GM19324 (cell line): ENCODE measurements at regions not wholly inside any gene's neighbourhood (a gene's known extent, or its start where the extent isn't known, plus 50 kb on each side); places are given as distances from the start of the nearest gene placed in this dataset.
"Not testable (repeated sequence)": the region's sequence is repeated elsewhere in the genome, so short reads cannot be mapped to it uniquely, and the experiment has no call there.

Experiments
- ATAC-seq: cut with Tn5 transposase; IDR thresholded peaks from one replicate; pipeline ENCODE4 v1.9.1; 2021; ENCODE audit warnings: mild to moderate bottlenecking, moderate library complexity; ENCODE audit not compliant: unreplicated experiment, low FRiP score

GRCh38 chr2:120511947-120512710 is 166.2 kb downstream of the INHBB start:
- ATAC-seq = no peak

- ATAC-seq = no peak
These were observed 167.9 kb downstream of the INHBB start for GRCh38 chr2:120513776-120514357.

- ATAC-seq = no peak
These were observed 168.6 kb downstream of the INHBB start for GRCh38 chr2:120514521-120514920.

GRCh38 chr2:120515066-120515758 is 169.3 kb downstream of the INHBB start:
- not testable (repeated sequence) for ATAC-seq

- ATAC-seq = no peak
These were observed 170.1 kb downstream of the INHBB start for GRCh38 chr2:120515759-120516678.

- ATAC-seq = no peak
These were observed 170.9 kb downstream of the INHBB start for GRCh38 chr2:120516679-120517314.

- ATAC-seq = no peak
These were observed 172.0 kb downstream of the INHBB start for GRCh38 chr2:120517751-120518469.

GRCh38 chr2:120518819-120519218 is 172.9 kb downstream of the INHBB start:
- no peak for ATAC-seq

GRCh38 chr2:120519469-120519868 is 173.5 kb downstream of the INHBB start:
- no peak for ATAC-seq

- no peak for ATAC-seq
These were observed 174.5 kb downstream of the INHBB start for GRCh38 chr2:120520454-120520853.

GRCh38 chr2:120520929-120521912 is 175.3 kb downstream of the INHBB start:
- no peak for ATAC-seq

GRCh38 chr2:120522151-120522751 is 176.3 kb downstream of the INHBB start:
- ATAC-seq = no peak

- no peak for ATAC-seq
These were observed 177.8 kb downstream of the INHBB start for GRCh38 chr2:120523766-120524165.

GRCh38 chr2:120524174-120524573 is 178.2 kb downstream of the INHBB start:
- ATAC-seq = no peak

GRCh38 chr2:120525056-120526046 is 179.4 kb downstream of the INHBB start:
- ATAC-seq = no peak

GRCh38 chr2:120526047-120526562 is 180.2 kb downstream of the INHBB start:
- no peak for ATAC-seq
